Endothelial cell of umbilical vein (primary cell): ENCODE measurements at regions not wholly inside any gene's neighbourhood (a gene's known extent, or its start where the extent isn't known, plus 50 kb on each side); places are given as distances from the start of the nearest gene placed in this dataset.

ENCODE experiments used
- BruUV-seq: library from RNA; stranded (reverse); fragments of 400-500 nt; replicated peaks from 2 replicates; lab custom pipeline; 2021; lab: Mats Ljungman, UMichigan
- CTCF ChIA-PET: fragments of 300-600, 350-600 bp; sonication (Branson Sonifier 250); formaldehyde crosslinking; loops from one replicate; lab custom pipeline; 2021; ENCODE audit warnings: antibody characterized with exemption, inconsistent platforms; lab: Charles Lee
- POLR2A ChIA-PET: fragments of 300-600, 350-600 bp; sonication (Branson Sonifier 250); formaldehyde crosslinking; loops from one replicate; lab custom pipeline; 2021; ENCODE audit warnings: antibody characterized with exemption, inconsistent platforms; lab: Charles Lee
- DNase-seq: peaks from one replicate; pipeline ENCODE4 v3.0.0-alpha.2; 2011; ENCODE audit warnings: low read depth, low spot score
- FAIRE-seq: peaks from 2 replicates; lab custom pipeline; 2011; peaks lifted over from hg19 to GRCh38; lab: Jason Lieb, UNC
- H2AFZ ChIP-seq: 2 replicates; pipeline ENCODE4 v1.6.0; 2012; ENCODE audit warnings: low read depth, low read length, control low read depth, inconsistent platforms
- H3K27ac ChIP-seq: 2 replicates; pipeline ENCODE4 v1.5.1; 2011; ENCODE audit warnings: low read depth, mild to moderate bottlenecking, control low read depth, low read length, moderate library complexity; ENCODE audit not compliant: insufficient read depth
- H3K27me3 ChIP-seq, 2 experiments: 2 replicates each; pipeline versions ENCODE4 v1.6.0 to v1.6.1; 2011; ENCODE audit warnings: low read length in 2 of 2, mixed read lengths in 1 of 2; ENCODE audit not compliant: control insufficient read depth in 2 of 2, insufficient read depth in 2 of 2
- H3K36me3 ChIP-seq, 2 experiments: 2 replicates in 1 of 2; 3 replicates in 1 of 2; pipeline ENCODE4 v1.5.1; 2011; ENCODE audit warnings: low read length in 2 of 2, mild to moderate bottlenecking in 1 of 2, moderate library complexity in 1 of 2; ENCODE audit not compliant: control insufficient read depth in 2 of 2, insufficient read depth in 2 of 2; ENCODE audit errors: extremely low read depth in 1 of 2
- H3K4me1 ChIP-seq: 3 replicates; pipeline ENCODE4 v1.5.1; 2011; ENCODE audit warnings: mild to moderate bottlenecking, low read length; ENCODE audit not compliant: control insufficient read depth, insufficient read depth; ENCODE audit errors: extremely low read depth
- H3K4me2 ChIP-seq: 2 replicates; pipeline ENCODE4 v1.6.1; 2011; ENCODE audit warnings: low read length, control low read depth, mixed read lengths; ENCODE audit not compliant: insufficient read depth
- H3K4me3 ChIP-seq, 3 experiments: fragments of 200-600 bp in 1 of 3; sonication (generic), shearing (Covaris generic) in 1 of 3; replicated peaks in 1 of 3; 2 replicates each; pipeline ENCODE4 v1.5.1; 2011 to 2016; ENCODE audit warnings: control low read depth in 3 of 3, low read length in 3 of 3, mild to moderate bottlenecking in 2 of 3, inconsistent platforms in 1 of 3, low read depth in 1 of 3, moderate library complexity in 1 of 3; ENCODE audit not compliant: insufficient read depth in 1 of 3
- H3K79me2 ChIP-seq: 2 replicates; pipeline ENCODE4 v1.6.0; 2012; ENCODE audit warnings: low read length, inconsistent platforms; ENCODE audit not compliant: control insufficient read depth, insufficient read depth
- H3K9ac ChIP-seq: replicated peaks from 2 replicates; pipeline ENCODE3; 2011; ENCODE audit warnings: low read length, control low read depth; ENCODE audit not compliant: insufficient read depth; ENCODE audit errors: extremely low read depth
- H3K9me1 ChIP-seq: replicated peaks from 3 replicates; pipeline ENCODE4 v1.6.0; 2011; ENCODE audit warnings: mild to moderate bottlenecking, low read length; ENCODE audit not compliant: control insufficient read depth, insufficient read depth; ENCODE audit errors: extremely low read depth
- H3K9me3 ChIP-seq: replicated peaks from 2 replicates; pipeline ENCODE4 v1.5.1; 2012; ENCODE audit warnings: low read length, inconsistent platforms; ENCODE audit not compliant: control insufficient read depth, insufficient read depth
- H4K20me1 ChIP-seq: replicated peaks from 2 replicates; pipeline ENCODE3; 2011; ENCODE audit warnings: mild to moderate bottlenecking, low read length; ENCODE audit not compliant: control insufficient read depth, insufficient read depth; ENCODE audit errors: extremely low read depth
- EZH2 ChIP-seq: IDR thresholded peaks from 2 replicates; pipeline ENCODE4 v1.6.1; 2012; ENCODE audit warnings: borderline replicate concordance, low read depth, mild to moderate bottlenecking, moderate library complexity, low read length, inconsistent platforms; ENCODE audit not compliant: severe bottlenecking
- GATA2 ChIP-seq: IDR thresholded peaks from 2 replicates; pipeline ENCODE4 v1.7.0; 2011; ENCODE audit warnings: low read depth, mild to moderate bottlenecking, moderate library complexity, mixed read lengths, low read length; ENCODE audit not compliant: insufficient read length, insufficient read depth
- JUN ChIP-seq: IDR thresholded peaks from 2 replicates; pipeline ENCODE4 v1.6.1; 2011; ENCODE audit warnings: borderline replicate concordance, low read depth; ENCODE audit not compliant: insufficient read length, insufficient read depth
- MYC ChIP-seq: IDR thresholded peaks from one replicate; pipeline ENCODE4 v1.6.1; 2011; ENCODE audit warnings: mild to moderate bottlenecking, low read depth, low read length
- POLR2A ChIP-seq: IDR thresholded peaks from 2 replicates; pipeline ENCODE4 v1.6.1; 2012; ENCODE audit warnings: low read depth, mild to moderate bottlenecking, control low read depth, low read length
- POLR2AphosphoS5 ChIP-seq: IDR thresholded peaks from 2 replicates; pipeline ENCODE4 v1.6.1; 2012; ENCODE audit warnings: low read depth, mild to moderate bottlenecking, control low read depth, low read length, moderate library complexity; ENCODE audit not compliant: insufficient read depth
- dilution Hi-C: fragments of 300-500 bp; cut with MboI; formaldehyde crosslinking; loops from one replicate; pipeline ENCODE4 v1.15.0; 2019; ENCODE audit warnings: low sequenced_read_pairs; ENCODE audit not compliant: extremely low pct_ligation_motif_present
- intact Hi-C: fragments of 100-400 bp; cut with micrococcal nuclease; formaldehyde crosslinking; loops from one replicate; pipeline ENCODE4 v1.10.0; 2022
- TF ChIP-seq, protein P1 (sequence below), 2 donors: IDR thresholded peaks; 1 replicate in 1 of 2; 2 replicates in 1 of 2; pipeline ENCODE4 v1.5.1; 2011; ENCODE audit warnings: low read length in 2 of 2, mild to moderate bottlenecking in 2 of 2, moderate library complexity in 2 of 2, control low read depth in 1 of 2, inconsistent platforms in 1 of 2, low read depth in 1 of 2; ENCODE audit not compliant: insufficient read depth in 1 of 2; ENCODE audit errors: extremely low read depth in 1 of 2

GRCh38 chr16:85395913-85396878, 216.9 kb upstream of the GSE1 start:
- DNase-seq (peak; percentile 33), FAIRE-seq (no peak)
- H3K9me3 ChIP-seq, result no peaks in the 10 kb centered on the region
- TF ChIP-seq, protein P1, sequence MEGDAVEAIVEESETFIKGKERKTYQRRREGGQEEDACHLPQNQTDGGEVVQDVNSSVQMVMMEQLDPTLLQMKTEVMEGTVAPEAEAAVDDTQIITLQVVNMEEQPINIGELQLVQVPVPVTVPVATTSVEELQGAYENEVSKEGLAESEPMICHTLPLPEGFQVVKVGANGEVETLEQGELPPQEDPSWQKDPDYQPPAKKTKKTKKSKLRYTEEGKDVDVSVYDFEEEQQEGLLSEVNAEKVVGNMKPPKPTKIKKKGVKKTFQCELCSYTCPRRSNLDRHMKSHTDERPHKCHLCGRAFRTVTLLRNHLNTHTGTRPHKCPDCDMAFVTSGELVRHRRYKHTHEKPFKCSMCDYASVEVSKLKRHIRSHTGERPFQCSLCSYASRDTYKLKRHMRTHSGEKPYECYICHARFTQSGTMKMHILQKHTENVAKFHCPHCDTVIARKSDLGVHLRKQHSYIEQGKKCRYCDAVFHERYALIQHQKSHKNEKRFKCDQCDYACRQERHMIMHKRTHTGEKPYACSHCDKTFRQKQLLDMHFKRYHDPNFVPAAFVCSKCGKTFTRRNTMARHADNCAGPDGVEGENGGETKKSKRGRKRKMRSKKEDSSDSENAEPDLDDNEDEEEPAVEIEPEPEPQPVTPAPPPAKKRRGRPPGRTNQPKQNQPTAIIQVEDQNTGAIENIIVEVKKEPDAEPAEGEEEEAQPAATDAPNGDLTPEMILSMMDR (IDR thresholded peaks at IDR 0.05; ENCODE audit: extremely low read depth in 1 of 2, insufficient read depth in 1 of 2, low read depth in 1 of 2, low read length in 2 of 2), result no peak
- no peak for TF ChIP-seq POLR2AphosphoS5
- no peak for TF ChIP-seq JUN
- no peak for TF ChIP-seq GATA2
- no peak for TF ChIP-seq MYC
- TF ChIP-seq POLR2A, result no peak
- no peak for TF ChIP-seq EZH2
- H3K9ac ChIP-seq, result no peak overlapping the region
- POLR2A ChIA-PET, result interaction anchor here (0.6 kb wide), 1 partner anchor 97 kb away, joined by 5 read pairs; no protein-coding TSS in a partner anchor
- CTCF ChIA-PET, result interaction anchor here (0.5 to 4.5 kb wide), 12 partner anchors 16 to 281 kb away, joined by 3 to 22 read pairs (median 6); no protein-coding TSS in a partner anchor
- peaks cover 12% of the 10 kb centered on the region for H3K4me1 ChIP-seq
- BruUV-seq, result no TSS peak
- H3K9me1 ChIP-seq, result no peaks in the 10 kb centered on the region
- H2AFZ ChIP-seq, result peak overlapping the region; percentile 52
- H3K79me2 ChIP-seq, result no peaks in the 10 kb centered on the region
- intact Hi-C loops (no loop called here), dilution Hi-C loops (no loop called here)
- H3K4me2 ChIP-seq, result no peak overlapping the region
- no peak overlapping the region for H3K27ac ChIP-seq
- H3K36me3 ChIP-seq, result no peaks in the 10 kb centered on the region
- H3K4me3 ChIP-seq, result no peak overlapping the region
- H4K20me1 ChIP-seq, result no peaks in the 10 kb centered on the region
- no peaks in the 10 kb centered on the region for H3K27me3 ChIP-seq
